Neural progenitor cell (in vitro differentiated cells): ENCODE measurements at regions not wholly inside any gene's neighbourhood (a gene's known extent, or its start where the extent isn't known, plus 50 kb on each side); places are given as distances from the start of the nearest gene placed in this dataset.

Source experiments
- DNase-seq: peaks from one replicate; pipeline ENCODE4 v3.0.0-alpha.2; 2016; ENCODE audit warnings: low spot score
- H2AFZ ChIP-seq: fragments of 200-600 bp; sonication (generic); replicated peaks from 2 replicates; pipeline ENCODE4 v1.6.1; 2016; ENCODE audit warnings: antibody characterized with exemption
- H3F3A ChIP-seq: fragments of 200-600 bp; sonication (generic); 2 replicates; pipeline ENCODE4 v1.6.1; 2016; ENCODE audit warnings: antibody characterized with exemption, low read depth
- H3K27ac ChIP-seq: fragments of 200-600 bp; sonication (generic); 2 replicates; pipeline ENCODE4 v1.5.1; 2016; ENCODE audit warnings: mild to moderate bottlenecking
- H3K27me3 ChIP-seq: fragments of 200-600 bp; sonication (generic); 2 replicates; pipeline ENCODE4 v1.6.1; 2016; ENCODE audit warnings: mild to moderate bottlenecking, moderate library complexity
- H3K36me3 ChIP-seq: fragments of 200-600 bp; sonication (generic); 2 replicates; pipeline ENCODE4 v1.5.1; 2016
- H3K4me1 ChIP-seq: fragments of 200-600 bp; sonication (generic); 2 replicates; pipeline ENCODE4 v1.6.1; 2016; ENCODE audit warnings: mixed run types
- H3K4me2 ChIP-seq: fragments of 200-600 bp; sonication (generic); 2 replicates; pipeline ENCODE4 v1.6.1; 2016
- H3K4me3 ChIP-seq: fragments of 200-600 bp; sonication (generic); 2 replicates; pipeline ENCODE4 v1.5.1; 2016
- H3K79me2 ChIP-seq: fragments of 200-600 bp; sonication (generic); 2 replicates; pipeline ENCODE4 v1.6.1; 2016; ENCODE audit warnings: low read depth
- H3K9ac ChIP-seq: fragments of 200-600 bp; sonication (generic); 2 replicates; pipeline ENCODE4 v1.6.1; 2016
- H3K9me3 ChIP-seq: fragments of 200-600 bp; sonication (generic); 2 replicates; pipeline ENCODE4 v1.5.1; 2016; ENCODE audit warnings: low read depth
- H4K20me1 ChIP-seq: fragments of 200-600 bp; sonication (generic); 2 replicates; pipeline ENCODE4 v1.6.1; 2016; ENCODE audit warnings: low read depth
- H3K27ac Mint-ChIP-seq: 3 replicates; pipeline ENCODE4 v1.8.0; 2021; ENCODE audit warnings: mixed read lengths
- H3K27me3 Mint-ChIP-seq: 2 replicates; pipeline ENCODE4 v1.8.0; 2022; ENCODE audit warnings: low read depth, mild to moderate bottlenecking, inconsistent platforms, moderate library complexity, mixed read lengths; ENCODE audit not compliant: insufficient read depth
- H3K36me3 Mint-ChIP-seq: 3 replicates; pipeline ENCODE4 v1.8.0; 2021; ENCODE audit warnings: mixed read lengths
- H3K4me1 Mint-ChIP-seq: 3 replicates; pipeline ENCODE4 v1.8.0; 2021; ENCODE audit warnings: mixed read lengths
- H3K4me3 Mint-ChIP-seq: 3 replicates; pipeline ENCODE4 v1.8.0; 2021; ENCODE audit warnings: mild to moderate bottlenecking, moderate library complexity, mixed read lengths
- H3K9me3 Mint-ChIP-seq: 3 replicates; pipeline ENCODE4 v1.8.0; 2020; ENCODE audit warnings: mixed read lengths
- CTCF ChIP-seq: fragments of 200-600 bp; sonication (generic); IDR thresholded peaks from 2 replicates; pipeline ENCODE4 v1.5.1; 2017; ENCODE audit warnings: antibody characterized with exemption, mild to moderate bottlenecking
- EZH2 ChIP-seq: fragments of 200-600 bp; sonication (generic); IDR thresholded peaks from 2 replicates; pipeline ENCODE4 v1.6.1; 2017; ENCODE audit warnings: antibody characterized with exemption, mild to moderate bottlenecking, moderate library complexity
- EZH2phosphoT487 ChIP-seq: fragments of 200-600 bp; sonication (generic); IDR thresholded peaks from 2 replicates; pipeline ENCODE4 v1.6.1; 2017; ENCODE audit warnings: antibody characterized with exemption

GRCh38 chr12:72872238-72872887 is 600.2 kb downstream of the TRHDE start:
- no peak for TF ChIP-seq EZH2phosphoT487
- TF ChIP-seq EZH2 = no peak
- no peak for TF ChIP-seq CTCF
- no peak overlapping the region for H3K4me3 Mint-ChIP-seq
- H3K9me3 Mint-ChIP-seq = peaks cover 12% of the 10 kb centered on the region
- no peaks in the 10 kb centered on the region for H3K36me3 ChIP-seq
- peaks cover 7% of the 10 kb centered on the region for H3K4me1 Mint-ChIP-seq
- H3K27ac Mint-ChIP-seq = peak overlapping the region; percentile 79
- H3K79me2 ChIP-seq = no peaks in the 10 kb centered on the region
- H3K4me3 ChIP-seq = no peak overlapping the region
- no peaks in the 10 kb centered on the region for H4K20me1 ChIP-seq
- H3K9me3 ChIP-seq = peaks cover 17% of the 10 kb centered on the region
- DNase-seq = peak; percentile 36
- peak overlapping the region; percentile 5 for H3K27ac ChIP-seq
- H3K4me1 ChIP-seq = peaks cover 13% of the 10 kb centered on the region
- peak overlapping the region; percentile 38 for H2AFZ ChIP-seq
- H3K4me2 ChIP-seq = peak overlapping the region; percentile 9
- no peaks in the 10 kb centered on the region for H3F3A ChIP-seq
- H3K27me3 Mint-ChIP-seq = no peaks in the 10 kb centered on the region
- no peaks in the 10 kb centered on the region for H3K27me3 ChIP-seq
- no peak overlapping the region for H3K9ac ChIP-seq
- peaks cover 3% of the 10 kb centered on the region for H3K36me3 Mint-ChIP-seq

DNA sequence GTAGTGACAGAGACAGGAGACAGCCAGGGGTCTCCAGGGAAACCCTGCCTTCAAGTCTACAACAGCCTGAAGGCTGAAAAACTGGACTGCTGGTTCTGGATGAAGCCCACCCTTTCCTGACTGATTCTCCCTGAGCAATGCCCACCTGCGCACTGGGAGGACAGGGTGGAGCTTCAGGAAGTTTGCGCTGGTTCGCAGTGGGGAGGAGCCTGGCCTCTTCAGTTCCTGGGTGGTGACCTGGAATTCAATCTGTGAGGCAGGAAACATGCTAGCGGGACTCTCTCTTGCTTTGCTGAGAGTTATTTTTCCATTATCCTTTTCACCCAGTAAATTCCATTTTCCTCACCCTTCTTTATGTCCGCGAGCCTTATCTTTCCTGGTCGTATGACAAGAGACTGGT is 600.8 kb downstream of the TRHDE start:
- Mint-ChIP-seq H3K27me3 (no peaks in the 10 kb centered on the region), H3K27ac (no peak overlapping the region), H3K36me3 (peaks cover 3% of the 10 kb centered on the region), H3K4me3 (no peak overlapping the region), H3K4me1 (peaks cover 7% of the 10 kb centered on the region), H3K9me3 (peaks cover 12% of the 10 kb centered on the region)
- H2AFZ ChIP-seq = peak overlapping the region; percentile 38
- H3K79me2 ChIP-seq = no peaks in the 10 kb centered on the region
- H3K36me3 ChIP-seq = no peaks in the 10 kb centered on the region
- H3K27me3 ChIP-seq = no peaks in the 10 kb centered on the region
- H3K9me3 ChIP-seq = peaks cover 20% of the 10 kb centered on the region
- DNase-seq = no peak
- H3K4me1 ChIP-seq = peaks cover 13% of the 10 kb centered on the region
- peak overlapping the region; percentile 5 for H3K27ac ChIP-seq
- H3F3A ChIP-seq = no peaks in the 10 kb centered on the region
- no peaks in the 10 kb centered on the region for H4K20me1 ChIP-seq
- H3K4me2 ChIP-seq = no peak overlapping the region
- no peak for TF ChIP-seq EZH2
- TF ChIP-seq CTCF = no peak
- TF ChIP-seq EZH2phosphoT487 = no peak
- H3K9ac ChIP-seq = no peak overlapping the region
- H3K4me3 ChIP-seq = no peak overlapping the region

DNA sequence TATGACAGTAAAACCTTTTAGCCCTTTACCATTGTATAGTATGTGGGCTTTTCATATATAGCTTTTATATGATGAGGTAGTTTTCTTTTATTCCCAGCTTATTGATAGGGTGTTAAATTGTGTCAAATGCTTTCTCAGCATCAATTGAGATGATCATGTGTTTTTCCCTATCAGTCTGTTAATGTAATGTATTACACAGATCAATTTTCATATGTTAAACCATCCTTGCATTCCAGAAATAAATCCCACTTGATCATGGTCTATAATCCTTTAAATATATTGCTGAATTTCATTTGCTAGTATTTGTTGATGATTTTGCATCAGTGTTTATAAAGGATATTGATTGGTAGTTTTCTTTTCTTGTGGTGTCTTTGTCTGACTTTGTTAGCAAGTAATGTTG is 603.9 kb downstream of the TRHDE start:
- no peak overlapping the region for H3K4me3 ChIP-seq
- no peaks in the 10 kb centered on the region for H3K27me3 Mint-ChIP-seq
- no peaks in the 10 kb centered on the region for H3K79me2 ChIP-seq
- peaks cover 7% of the 10 kb centered on the region for H3K4me1 Mint-ChIP-seq
- H3K9me3 Mint-ChIP-seq = peaks cover 17% of the 10 kb centered on the region
- H3K4me2 ChIP-seq = no peak overlapping the region
- peaks cover 3% of the 10 kb centered on the region for H3K36me3 Mint-ChIP-seq
- H4K20me1 ChIP-seq = no peaks in the 10 kb centered on the region
- no peak overlapping the region for H3K27ac ChIP-seq
- no peak for DNase-seq
- H3F3A ChIP-seq = no peaks in the 10 kb centered on the region
- peaks cover 13% of the 10 kb centered on the region for H3K4me1 ChIP-seq
- H3K9me3 ChIP-seq = peaks cover 21% of the 10 kb centered on the region
- no peak overlapping the region for H2AFZ ChIP-seq
- no peak overlapping the region for H3K9ac ChIP-seq
- no peak overlapping the region for H3K4me3 Mint-ChIP-seq
- no peak for TF ChIP-seq EZH2phosphoT487
- TF ChIP-seq EZH2 = no peak
- no peak for TF ChIP-seq CTCF
- H3K27me3 ChIP-seq = no peaks in the 10 kb centered on the region
- no peak overlapping the region for H3K27ac Mint-ChIP-seq
- H3K36me3 ChIP-seq = no peaks in the 10 kb centered on the region
